ENCODE measurements at regions not wholly inside any gene's neighbourhood (a gene's known extent, or its start where the extent isn't known, plus 50 kb on each side); places are given as distances from the start of the nearest gene placed in this dataset.

DNA sequence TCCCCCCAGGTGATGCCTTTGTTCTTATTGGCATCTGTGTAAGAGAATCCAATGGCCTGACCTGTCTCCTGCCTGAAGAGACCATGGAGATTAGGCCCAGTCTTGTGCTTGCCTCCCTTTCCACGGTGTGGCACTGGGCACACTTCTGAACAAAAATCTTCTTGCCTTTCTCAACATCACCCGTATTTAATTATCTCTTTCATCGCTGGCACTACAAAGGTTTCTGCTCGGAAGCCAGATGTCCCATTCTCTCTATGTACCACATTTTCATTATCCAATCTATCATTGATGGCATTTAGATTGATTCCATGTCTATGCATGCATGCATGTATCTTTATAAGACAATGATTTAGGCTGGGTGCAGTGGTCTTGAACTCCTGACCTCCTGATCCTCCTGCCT lies 74.3 kb downstream of the SLC25A15 start:
- TF ChIP-seq, protein P1, sequence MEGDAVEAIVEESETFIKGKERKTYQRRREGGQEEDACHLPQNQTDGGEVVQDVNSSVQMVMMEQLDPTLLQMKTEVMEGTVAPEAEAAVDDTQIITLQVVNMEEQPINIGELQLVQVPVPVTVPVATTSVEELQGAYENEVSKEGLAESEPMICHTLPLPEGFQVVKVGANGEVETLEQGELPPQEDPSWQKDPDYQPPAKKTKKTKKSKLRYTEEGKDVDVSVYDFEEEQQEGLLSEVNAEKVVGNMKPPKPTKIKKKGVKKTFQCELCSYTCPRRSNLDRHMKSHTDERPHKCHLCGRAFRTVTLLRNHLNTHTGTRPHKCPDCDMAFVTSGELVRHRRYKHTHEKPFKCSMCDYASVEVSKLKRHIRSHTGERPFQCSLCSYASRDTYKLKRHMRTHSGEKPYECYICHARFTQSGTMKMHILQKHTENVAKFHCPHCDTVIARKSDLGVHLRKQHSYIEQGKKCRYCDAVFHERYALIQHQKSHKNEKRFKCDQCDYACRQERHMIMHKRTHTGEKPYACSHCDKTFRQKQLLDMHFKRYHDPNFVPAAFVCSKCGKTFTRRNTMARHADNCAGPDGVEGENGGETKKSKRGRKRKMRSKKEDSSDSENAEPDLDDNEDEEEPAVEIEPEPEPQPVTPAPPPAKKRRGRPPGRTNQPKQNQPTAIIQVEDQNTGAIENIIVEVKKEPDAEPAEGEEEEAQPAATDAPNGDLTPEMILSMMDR (IDR thresholded peaks at IDR 0.05; ENCODE audit: insufficient read depth, low read length, poor library complexity, severe bottlenecking): no peak
- no peak for DNase-seq (ENCODE audit: low read depth)
- Histone ChIP-seq H3K4me3 (ENCODE audit: low read depth, low read length) (no peak overlapping the region), H3K27me3 (ENCODE audit: control insufficient read depth, insufficient read depth, low read length) (no peaks in the 10 kb centered on the region), H3K36me3 (ENCODE audit: control insufficient read depth, insufficient read depth, low read length) (no peaks in the 10 kb centered on the region)

DNA sequence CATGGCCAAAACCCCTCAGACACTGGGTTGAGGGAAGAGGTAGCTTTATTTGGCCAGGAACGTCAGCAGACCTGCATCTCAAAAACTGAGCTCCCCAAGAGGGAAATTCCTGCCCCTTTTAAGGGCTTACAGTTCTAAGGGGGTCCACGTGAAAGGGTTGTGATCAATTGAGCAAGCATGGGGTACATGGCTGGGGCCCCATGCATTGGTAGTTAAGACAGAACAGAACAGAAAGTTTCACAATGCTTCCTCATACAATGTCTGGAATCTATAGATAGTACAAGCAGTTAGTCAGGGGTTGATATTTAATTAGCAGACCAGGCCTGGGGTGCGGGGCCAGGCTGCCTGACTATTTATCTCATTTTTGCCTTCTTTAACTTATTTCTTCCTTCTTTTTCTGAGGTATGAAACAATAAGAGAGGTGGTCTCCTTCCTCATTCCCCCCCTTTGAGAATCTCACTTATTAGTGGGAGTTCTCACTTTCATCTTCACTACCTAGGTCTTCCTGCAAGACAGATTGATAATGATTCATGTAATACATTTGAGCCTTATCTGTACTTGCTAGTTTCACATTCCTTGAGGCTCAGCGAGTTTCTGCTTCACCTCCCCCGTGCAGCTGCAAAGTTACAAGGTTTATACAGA lies 84.8 kb downstream of the SLC25A15 start:
- H3K27me3 ChIP-seq (ENCODE audit: control insufficient read depth, insufficient read depth, low read length): no peaks in the 10 kb centered on the region
- DNase-seq (ENCODE audit: low read depth): no peak
- no peak overlapping the region for H3K4me3 ChIP-seq (ENCODE audit: low read depth, low read length)
- peaks cover 3% of the 10 kb centered on the region for H3K36me3 ChIP-seq (ENCODE audit: control insufficient read depth, insufficient read depth, low read length)
- TF ChIP-seq, protein P1 (IDR thresholded peaks at IDR 0.05; ENCODE audit: insufficient read depth, low read length, poor library complexity, severe bottlenecking): no peak

DNA sequence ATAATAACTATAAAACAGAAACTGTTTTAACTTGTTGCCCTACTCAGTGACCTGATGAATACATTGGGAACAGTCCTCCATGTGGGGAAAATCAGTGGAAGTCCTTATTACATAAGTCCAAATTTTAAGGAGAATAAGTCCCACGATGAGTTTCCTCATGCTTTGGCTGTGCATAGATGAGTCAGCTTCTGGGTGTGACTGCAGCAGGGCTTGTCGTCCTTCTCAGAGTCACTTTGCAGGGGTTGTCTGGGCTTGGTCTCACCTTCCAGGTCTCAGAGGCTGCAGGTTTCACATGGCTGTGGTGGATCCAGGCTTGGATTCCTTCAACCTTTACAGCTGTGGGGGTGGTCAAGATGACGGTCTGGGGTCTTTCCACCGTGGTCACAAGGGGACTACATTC lies 85.6 kb downstream of the SLC25A15 start:
- peaks cover 4% of the 10 kb centered on the region for H3K36me3 ChIP-seq (ENCODE audit: control insufficient read depth, insufficient read depth, low read length)
- DNase-seq (ENCODE audit: low read depth): no peak
- no peak overlapping the region for H3K4me3 ChIP-seq (ENCODE audit: low read depth, low read length)
- TF ChIP-seq, protein P1 (IDR thresholded peaks at IDR 0.05; ENCODE audit: insufficient read depth, low read length, poor library complexity, severe bottlenecking): no peak
- no peaks in the 10 kb centered on the region for H3K27me3 ChIP-seq (ENCODE audit: control insufficient read depth, insufficient read depth, low read length)

DNA sequence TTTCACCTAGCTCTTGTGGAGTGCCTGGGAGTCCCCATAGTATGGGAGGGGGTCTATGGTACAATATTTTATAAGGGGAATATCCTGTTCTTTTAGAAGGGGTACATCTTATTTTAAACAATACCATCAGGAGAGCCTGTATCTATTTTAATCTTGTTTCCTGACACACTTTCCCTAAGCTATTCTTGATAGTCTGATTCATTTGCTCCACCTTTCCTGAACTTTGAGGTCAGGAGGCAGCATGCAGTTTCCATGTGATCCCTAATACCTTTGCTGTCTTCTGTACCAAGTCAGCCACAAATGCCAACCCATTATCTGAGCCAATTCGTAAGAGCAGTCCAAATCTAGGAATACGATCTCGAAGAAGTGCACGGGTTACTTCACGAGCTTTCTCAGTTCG lies 86.2 kb downstream of the SLC25A15 start:
- TF ChIP-seq, protein P1 (IDR thresholded peaks at IDR 0.05; ENCODE audit: insufficient read depth, low read length, poor library complexity, severe bottlenecking): no peak
- DNase-seq (ENCODE audit: low read depth): no peak

DNA sequence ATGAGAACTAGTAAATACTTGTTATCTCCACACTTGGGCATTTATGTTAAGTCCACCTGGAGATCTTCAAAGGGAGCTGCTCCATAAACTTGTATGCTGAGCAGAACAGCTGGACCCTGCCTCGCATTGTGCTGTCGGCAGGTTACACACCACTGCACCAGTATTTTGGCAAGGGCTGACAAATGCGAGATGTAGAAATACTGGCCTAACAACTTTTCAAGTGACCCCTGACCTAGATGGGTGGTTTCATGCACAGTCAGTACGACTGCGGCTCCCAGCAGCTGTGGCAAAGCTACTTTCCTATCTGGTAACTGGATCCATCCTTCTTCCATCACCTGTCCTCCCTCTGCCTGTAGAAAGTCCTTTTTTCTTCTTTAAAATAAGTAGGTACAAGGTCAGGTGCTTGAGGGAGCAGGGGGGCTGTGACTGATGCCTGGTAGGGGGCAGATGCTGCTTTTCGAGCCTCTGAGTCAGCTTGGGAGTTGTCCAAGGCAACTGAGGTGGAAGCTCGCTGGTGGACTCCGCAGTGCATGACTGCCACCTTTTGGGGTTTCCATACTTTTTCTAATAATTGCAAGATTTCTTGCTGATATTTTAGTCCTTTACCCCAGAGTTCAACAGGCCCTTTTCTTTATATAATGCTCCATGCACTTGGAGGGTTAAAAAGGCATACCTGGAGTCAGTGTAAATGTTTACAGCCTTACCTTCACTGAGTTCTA lies 86.8 kb downstream of the SLC25A15 start:
- Histone ChIP-seq H3K36me3 (ENCODE audit: control insufficient read depth, insufficient read depth, low read length) (peaks cover 4% of the 10 kb centered on the region), H3K27me3 (ENCODE audit: control insufficient read depth, insufficient read depth, low read length) (no peaks in the 10 kb centered on the region), H3K4me3 (ENCODE audit: low read depth, low read length) (no peak overlapping the region)
- TF ChIP-seq, protein P1 (IDR thresholded peaks at IDR 0.05; ENCODE audit: insufficient read depth, low read length, poor library complexity, severe bottlenecking): no peak
- DNase-seq (ENCODE audit: low read depth): no peak

More for the DNA sequence above, 86.2 kb downstream of the SLC25A15 start:
- H3K4me3 ChIP-seq (ENCODE audit: low read depth, low read length): no peak overlapping the region
- H3K27me3 ChIP-seq (ENCODE audit: control insufficient read depth, insufficient read depth, low read length): no peaks in the 10 kb centered on the region
- H3K36me3 ChIP-seq (ENCODE audit: control insufficient read depth, insufficient read depth, low read length): peaks cover 4% of the 10 kb centered on the region
